ENCODE measurements at regions not wholly inside any gene's neighbourhood (a gene's known extent, or its start where the extent isn't known, plus 50 kb on each side); places are given as distances from the start of the nearest gene placed in this dataset.
"Not testable (repeated sequence)": the region's sequence is repeated elsewhere in the genome, so short reads cannot be mapped to it uniquely, and the experiment has no call there.

DNA sequence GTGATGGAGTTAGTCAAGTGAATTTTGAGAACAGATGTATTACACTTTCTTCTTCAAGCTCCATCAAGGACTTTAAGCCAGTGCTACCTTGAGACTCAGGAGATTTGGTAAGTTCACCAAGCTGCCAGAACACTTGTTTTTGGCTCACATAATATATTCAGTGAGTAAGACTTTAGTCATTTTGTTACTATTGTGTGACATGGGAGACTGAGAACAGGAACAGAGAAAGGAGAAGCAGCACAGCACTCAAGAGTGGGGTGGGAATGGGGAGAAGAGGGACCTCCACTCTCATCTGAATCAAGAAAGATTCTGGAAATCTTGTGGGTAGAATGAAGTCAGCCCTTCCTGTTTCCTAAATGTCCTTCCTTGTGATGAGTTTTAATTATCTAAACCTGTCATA, 87.3 kb upstream of the TET2 start:
- no peak for DNase-seq

DNA sequence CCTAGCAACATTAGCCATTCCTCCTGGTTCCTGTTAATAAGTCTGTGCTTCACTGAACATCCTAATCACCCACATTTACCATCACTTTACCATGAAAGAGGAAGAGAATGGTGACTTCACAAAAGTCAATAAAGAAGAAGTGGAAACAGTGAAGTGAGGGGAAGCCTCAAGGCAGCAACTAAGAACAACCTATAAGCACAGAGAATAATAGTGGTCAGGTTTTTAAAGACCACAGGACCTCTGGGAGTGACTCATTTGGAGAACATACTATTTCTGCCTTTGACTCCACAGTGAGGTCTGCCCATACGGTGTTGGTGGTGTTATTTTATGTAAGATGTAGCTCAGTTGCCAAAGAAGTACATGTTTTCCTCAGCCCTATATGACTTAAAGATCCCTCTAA, 86.0 kb upstream of the TET2 start:
- DNase-seq: peak; percentile 42

DNA sequence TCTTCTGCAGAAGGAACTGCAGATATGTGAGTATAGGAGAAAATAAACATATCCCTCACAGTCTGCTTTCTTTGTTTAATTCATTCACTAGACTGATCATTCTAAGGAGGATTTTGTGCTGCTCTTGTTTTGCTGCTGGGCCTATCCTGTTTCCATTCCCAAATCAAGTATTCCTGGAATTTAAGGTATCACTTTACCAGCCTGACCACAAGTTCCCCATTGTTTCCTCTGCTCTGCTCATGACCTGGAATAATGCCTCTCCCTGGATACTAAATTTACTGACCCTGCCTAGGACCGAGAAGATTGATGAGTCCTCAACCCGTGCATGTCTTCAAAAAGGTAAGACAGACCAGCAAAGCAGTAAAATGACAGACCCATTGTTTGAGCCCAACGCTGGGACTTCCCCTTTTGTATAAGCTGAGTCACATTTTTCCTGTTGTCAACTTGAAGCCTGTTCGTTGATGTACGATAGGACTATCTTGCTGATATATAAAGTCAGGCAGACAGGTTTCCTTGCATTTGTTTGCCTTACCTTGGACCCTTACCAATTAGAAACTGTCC, 85.5 kb upstream of the TET2 start:
- peak; percentile 77 for DNase-seq

DNA sequence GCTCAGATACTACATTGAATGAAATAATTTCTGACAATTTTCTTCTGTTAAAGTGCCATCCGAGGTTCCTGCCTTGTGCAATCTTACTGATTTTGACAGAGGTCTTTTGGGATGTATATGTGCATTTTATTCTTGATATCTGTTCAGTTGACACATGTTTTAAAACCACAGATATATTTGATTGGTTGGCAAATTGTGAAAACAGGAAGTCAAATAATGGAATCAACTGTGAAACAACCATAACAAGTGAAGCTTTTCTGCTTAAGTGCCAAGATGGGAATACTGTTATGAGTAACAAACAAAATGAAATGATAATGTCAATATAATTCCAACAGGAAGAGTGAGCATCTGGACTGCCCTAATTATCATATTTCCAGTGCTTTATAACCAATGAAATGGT, 84.9 kb upstream of the TET2 start:
- DNase-seq: peak; percentile 61

DNA sequence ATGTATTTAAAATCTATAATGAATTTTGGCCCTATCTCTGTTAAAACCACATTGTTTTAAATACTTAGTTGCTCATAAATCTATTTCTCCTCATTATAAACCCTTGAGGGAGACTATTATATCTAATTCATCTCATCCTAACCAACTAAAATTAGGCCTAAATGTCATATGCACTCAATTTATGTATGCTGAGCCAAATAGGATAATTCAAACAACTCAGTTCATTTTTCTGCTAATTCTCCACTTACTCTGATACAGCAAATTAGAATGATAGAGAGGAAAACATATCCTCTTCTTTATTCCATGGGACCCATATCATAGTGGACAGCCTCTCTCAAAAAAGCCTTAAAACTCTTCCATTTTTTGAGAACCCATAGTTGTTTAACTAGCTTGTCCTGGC, 80.3 kb upstream of the TET2 start:
- no peak for DNase-seq

DNA sequence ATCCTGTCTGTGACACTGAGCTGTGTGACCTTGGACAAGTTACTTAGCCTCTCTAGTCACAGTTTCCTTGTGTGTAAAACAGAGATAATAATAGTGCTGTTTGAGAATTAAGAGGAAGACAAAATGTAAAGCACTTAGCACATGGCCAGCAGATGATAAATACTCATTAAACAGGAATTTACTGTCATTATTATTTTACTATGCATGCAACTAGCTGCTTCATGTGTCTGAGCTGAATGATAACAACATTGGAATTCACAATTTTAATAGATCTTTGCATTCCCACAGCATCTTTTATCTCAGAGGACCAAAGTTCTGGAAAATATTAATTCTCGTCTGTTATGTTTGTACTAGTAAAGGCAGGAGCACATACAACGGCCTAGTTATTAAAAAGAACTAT, 79.2 kb upstream of the TET2 start:
- no peak for DNase-seq

DNA sequence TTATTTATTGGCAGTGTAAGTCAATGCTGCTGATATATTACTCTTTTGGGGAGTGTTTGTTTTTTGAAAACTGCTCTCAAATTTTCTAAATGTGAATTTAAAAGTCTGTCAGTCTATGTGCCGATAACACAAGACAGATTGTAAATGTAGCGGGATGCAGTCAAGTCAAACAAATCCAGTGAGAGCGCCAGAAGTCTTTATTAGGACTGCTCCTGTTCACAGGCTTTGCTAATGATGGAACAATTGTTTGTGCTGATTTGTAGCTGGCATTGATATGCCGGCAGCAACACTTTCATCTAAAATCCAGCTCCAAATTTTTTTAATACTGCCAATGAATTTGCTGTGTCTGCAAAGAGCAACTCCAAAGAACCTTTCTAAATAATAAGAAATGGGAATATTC, 78.7 kb upstream of the TET2 start:
- DNase-seq: no peak

DNA sequence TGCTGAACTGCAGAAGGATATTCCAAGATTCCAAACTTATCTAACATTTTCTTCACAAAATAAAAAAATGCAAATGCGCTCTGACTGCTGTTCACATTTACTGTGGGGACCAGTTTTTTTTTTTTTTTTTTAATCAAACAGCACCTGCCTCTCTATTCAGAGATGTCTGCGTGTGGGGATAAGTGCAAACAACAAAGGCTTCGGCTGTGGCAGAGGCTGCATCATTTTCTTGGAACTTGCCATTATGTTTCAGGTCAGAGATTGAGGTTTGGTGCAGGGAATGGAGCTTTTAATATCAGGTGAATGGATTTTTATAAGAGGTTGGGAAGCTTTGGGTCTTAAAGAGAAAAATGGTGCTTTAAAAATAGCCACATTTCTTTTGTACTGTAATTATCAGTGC, 78.2 kb upstream of the TET2 start:
- DNase-seq: no peak

DNA sequence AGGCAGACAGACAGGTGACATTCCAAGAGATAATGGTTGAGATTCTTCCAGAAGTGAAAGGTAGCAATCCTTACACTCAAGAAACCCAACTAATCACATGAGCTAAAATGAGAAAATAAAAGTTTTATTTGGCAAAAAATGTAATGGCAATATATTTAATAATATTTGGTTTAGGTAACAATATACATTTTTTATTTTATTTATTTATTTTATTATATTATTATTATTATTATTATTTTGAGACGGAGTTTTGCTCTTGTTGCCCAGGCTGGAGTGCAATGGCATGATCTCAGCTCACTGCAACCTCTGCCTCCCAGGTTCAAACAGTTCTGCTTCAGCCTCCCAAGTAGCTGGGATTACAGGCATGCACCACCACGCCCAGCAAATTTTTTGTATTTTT, 74.6 kb upstream of the TET2 start:
- DNase-seq: not testable (repeated sequence)

DNA sequence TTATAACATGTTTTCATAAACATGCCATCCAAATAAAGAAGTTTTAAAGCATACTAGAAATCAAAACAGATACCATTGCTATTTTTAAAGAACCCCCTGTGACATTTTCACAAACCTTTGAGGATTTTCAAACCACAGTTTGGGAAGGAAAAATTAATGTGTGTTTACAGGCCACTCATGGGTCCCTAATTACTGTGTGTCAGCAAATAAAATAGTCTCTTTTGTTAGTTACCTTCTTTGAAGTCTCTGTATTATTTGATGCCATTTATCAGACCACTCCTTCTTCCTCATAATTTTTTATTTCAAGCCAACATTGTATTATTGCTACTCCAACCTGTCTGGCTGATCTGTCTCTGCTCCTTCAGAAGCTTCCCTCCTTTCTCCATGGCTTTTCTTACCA, 72.6 kb upstream of the TET2 start:
- no peak for DNase-seq

DNA sequence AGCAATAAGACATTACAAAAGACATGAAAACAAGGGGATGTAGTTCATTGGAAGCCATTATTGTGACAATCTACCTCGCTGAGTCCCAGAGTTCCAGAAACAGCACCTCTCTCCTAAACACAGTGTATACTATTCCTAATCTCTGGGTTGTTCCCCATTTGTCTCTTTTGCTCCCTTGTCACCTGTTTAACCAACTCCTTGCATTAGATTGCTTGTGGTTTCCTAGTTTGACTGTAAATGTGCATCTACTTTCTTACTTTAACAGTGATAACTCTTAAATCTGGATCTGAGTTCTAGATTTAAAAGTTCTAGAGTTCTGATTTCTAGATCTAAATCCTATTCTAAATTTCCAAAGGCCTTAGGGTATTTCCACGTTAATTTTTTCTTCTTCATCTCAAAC, 71.6 kb upstream of the TET2 start:
- DNase-seq: no peak

DNA sequence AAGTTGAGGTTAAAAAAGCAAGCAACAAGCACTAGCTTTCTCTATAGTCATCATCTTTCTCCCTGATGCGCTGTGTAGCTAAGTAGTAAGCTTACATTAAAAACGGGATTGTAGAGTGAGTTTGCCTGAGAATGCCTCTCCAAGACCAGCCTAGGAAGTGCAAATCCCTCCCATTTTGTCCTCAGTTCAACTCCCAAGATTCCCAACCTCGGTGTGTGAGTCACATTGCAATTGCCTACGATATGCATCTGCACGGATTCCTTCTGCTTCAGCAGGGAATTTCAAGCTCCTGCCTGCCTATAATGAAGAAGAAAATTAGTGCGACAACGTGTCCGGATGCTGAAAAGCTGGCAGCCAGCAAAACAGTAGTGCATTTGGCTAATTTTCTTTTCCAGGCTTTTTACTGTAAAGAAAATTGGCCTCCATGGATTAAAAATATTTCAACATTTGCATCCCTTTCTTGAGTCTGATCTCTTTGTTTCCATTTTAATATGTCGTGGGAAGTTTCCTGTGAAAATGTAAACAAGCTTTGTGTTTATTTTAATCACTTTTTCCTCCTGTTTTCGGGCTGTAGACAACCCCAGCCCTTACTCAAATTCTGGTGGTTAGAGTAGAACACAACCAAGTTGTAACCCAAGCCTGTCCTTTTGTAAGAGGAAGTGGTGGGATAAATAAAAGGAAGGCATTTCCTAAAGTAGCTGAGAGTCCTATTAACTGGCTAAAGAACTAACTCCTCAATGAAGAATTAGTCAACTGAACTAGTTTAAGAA, 58.4 kb upstream of the TET2 start:
- DNase-seq: no peak

DNA sequence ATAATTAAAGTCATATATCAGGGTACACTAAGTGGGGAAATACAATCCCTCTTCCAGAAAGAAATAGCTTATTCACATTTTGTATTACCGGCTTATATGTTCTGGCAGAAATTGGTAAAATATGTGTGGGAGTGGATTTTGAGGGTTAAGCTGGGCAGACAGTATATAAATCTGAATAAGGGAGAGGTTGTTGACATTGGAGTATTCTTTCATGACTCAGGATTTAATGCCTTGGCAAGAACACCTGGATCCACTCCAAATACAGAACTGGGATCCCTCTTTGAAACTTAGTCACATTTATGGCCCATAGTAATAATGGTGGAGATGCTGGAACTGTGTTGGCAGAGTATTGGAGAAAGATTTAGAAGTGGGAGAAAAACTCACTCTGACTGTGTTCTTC, 54.3 kb upstream of the TET2 start:
- no peak for DNase-seq

DNA sequence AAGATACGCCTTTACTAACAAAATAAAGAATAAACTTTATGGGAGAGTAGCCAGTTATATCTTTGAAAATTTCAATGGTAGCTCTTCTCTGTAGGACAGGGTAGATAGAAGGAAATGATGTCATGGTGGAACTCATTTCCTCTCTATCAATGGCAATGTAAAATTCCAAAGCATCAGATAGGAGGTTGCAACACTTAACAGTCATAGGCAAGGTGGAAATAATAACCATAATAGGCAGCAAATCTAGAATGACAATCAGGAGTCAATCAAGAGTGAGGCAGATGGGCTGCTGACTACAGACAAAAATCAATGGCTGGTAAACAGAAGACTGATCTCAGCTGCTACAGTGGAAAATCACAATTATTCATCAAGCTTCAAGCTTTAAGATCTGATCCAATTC, 53.9 kb upstream of the TET2 start:
- DNase-seq: no peak

DNA sequence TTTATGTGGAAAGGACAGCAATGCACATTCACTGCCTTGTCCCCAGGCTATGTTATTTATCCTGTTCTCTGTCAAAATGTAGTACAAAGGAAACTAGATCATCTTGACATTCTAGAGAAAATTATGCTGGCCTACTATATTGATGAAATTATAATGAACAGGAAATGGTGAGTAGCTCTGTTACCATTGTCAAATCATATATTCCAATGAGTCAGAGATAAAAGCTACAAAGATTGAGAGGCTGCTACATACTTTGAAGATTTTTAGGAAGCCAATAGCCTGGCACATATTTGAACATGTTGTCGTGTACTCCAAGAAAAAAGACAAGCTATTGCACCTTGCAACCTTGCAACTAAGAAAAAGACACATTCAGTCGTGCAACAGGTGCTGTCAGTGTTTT, 52.7 kb upstream of the TET2 start:
- DNase-seq: no peak

All from hematopoietic multipotent progenitor cell treated with erythropoietin and hydrocortisone succinate and interleukin-3 and kit ligand, for 8 days (in vitro differentiated cells).